Activated CD4-positive, alpha-beta memory T cell treated with anti-CD3 and anti-CD28 coated beads, Interleukin-2, amount 10 ng/mL, durations not matched to agents 7 days and 5 days (primary cell): ENCODE measurements at regions not wholly inside any gene's neighbourhood (a gene's known extent, or its start where the extent isn't known, plus 50 kb on each side); places are given as distances from the start of the nearest gene placed in this dataset.
A peak's percentile ranks its signal among the peaks of the same experiment; 100 is the strongest.

Source experiments
- CTCF ChIA-PET: fragments of 350-600 bp; sonication (Branson Sonifier 250); formaldehyde crosslinking; loops from one replicate; lab custom pipeline; 2021; ENCODE audit warnings: antibody characterized with exemption, inconsistent platforms; lab: Charles Lee
- POLR2A ChIA-PET: fragments of 350-600 bp; sonication (Branson Sonifier 250); formaldehyde crosslinking; loops from one replicate; lab custom pipeline; 2021; ENCODE audit warnings: antibody characterized with exemption; lab: Charles Lee
- DNase-seq: peaks from one replicate; pipeline ENCODE4 v3.0.0-alpha.2; 2020
- H3K27ac Mint-ChIP-seq: one replicate; pipeline ENCODE4 v1.8.0; 2021; ENCODE audit warnings: mild to moderate bottlenecking, mixed read lengths
- H3K27me3 Mint-ChIP-seq: one replicate; pipeline ENCODE4 v1.8.0; 2021; ENCODE audit warnings: mixed read lengths
- H3K36me3 Mint-ChIP-seq: one replicate; pipeline ENCODE4 v1.8.0; 2021; ENCODE audit warnings: low read depth, mixed read lengths
- H3K4me1 Mint-ChIP-seq: one replicate; pipeline ENCODE4 v1.8.0; 2021; ENCODE audit warnings: mixed read lengths
- H3K4me3 Mint-ChIP-seq: one replicate; pipeline ENCODE4 v1.8.0; 2021; ENCODE audit warnings: mild to moderate bottlenecking, mixed read lengths
- H3K9me3 Mint-ChIP-seq: one replicate; pipeline ENCODE4 v1.8.0; 2021; ENCODE audit warnings: mixed read lengths

DNA sequence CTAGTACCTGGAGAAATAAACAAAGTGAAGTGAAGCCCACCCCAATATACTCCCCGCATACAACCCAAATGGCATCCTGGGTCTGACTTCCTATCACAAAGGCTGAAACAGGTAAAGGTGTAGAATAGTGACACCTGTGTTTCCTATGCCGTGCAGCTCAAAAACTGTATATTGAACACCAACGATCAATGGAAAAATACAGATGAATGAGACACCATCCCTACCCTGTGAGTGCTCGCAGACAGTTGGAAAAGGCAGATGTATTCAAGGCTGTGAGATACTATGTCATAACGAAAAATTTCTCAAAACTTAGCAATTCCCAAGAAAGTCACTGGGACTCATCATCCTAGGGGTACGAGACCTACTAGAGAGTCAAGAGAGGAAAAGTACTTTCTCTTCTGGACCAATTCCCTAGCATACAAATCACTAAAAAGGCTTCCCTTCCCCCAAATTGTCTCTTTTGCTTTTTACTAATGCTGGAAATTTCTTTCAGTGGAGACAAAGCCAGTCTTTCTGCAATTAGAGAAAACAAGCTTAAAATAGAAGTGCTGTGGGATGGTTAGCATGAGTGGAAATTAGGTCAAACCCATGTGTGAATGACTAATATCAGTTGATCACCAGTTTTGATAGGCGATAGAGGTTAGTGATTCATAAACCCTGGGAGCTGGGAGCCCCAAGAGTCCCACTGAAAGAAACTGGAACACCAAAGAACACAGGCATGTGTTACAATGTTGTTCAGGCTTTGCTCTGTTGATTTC lies 249.7 kb downstream of the SPTSSA start:
- peak overlapping the region; percentile 62 for H3K27ac Mint-ChIP-seq
- H3K36me3 Mint-ChIP-seq = no peaks in the 10 kb centered on the region
- H3K4me1 Mint-ChIP-seq = peaks cover 30% of the 10 kb centered on the region
- peak overlapping the region; percentile 19 for H3K4me3 Mint-ChIP-seq
- ChIA-PET CTCF (interaction anchor here (1.2 to 1.3 kb wide), 2 partner anchors 10 to 13 kb away, joined by 3 to 4 read pairs; no protein-coding TSS in a partner anchor), POLR2A (interaction anchor here (1.0 to 2.3 kb wide), 4 partner anchors 9 to 152 kb away, joined by 3 to 12 read pairs (median 3); no protein-coding TSS in a partner anchor)
- peaks cover 35% of the 10 kb centered on the region for H3K27me3 Mint-ChIP-seq
- DNase-seq = no peak
- H3K9me3 Mint-ChIP-seq = no peaks in the 10 kb centered on the region

- Mint-ChIP-seq H3K27me3 (peaks cover 35% of the 10 kb centered on the region), H3K9me3 (no peaks in the 10 kb centered on the region), H3K4me1 (peaks cover 30% of the 10 kb centered on the region), H3K4me3 (no peak overlapping the region), H3K36me3 (no peaks in the 10 kb centered on the region), H3K27ac (peak overlapping the region; percentile 62)
- no peak for DNase-seq
- POLR2A ChIA-PET = interaction anchor here (2.3 kb wide), 1 partner anchor 10 kb away, joined by 12 read pairs; no protein-coding TSS in a partner anchor
- CTCF ChIA-PET = no interaction called here
These were observed 250.3 kb downstream of the SPTSSA start for GRCh38 chr14:34211732-34212131.

GRCh38 chr14:34208532-34208931 lies 253.5 kb downstream of the SPTSSA start:
- Mint-ChIP-seq H3K27ac (no peak overlapping the region), H3K4me1 (peaks cover 28% of the 10 kb centered on the region), H3K36me3 (no peaks in the 10 kb centered on the region), H3K4me3 (no peak overlapping the region), H3K27me3 (peaks cover 32% of the 10 kb centered on the region), H3K9me3 (peaks cover 3% of the 10 kb centered on the region)
- no peak for DNase-seq
- CTCF ChIA-PET = no interaction called here
- POLR2A ChIA-PET = no interaction called here

DNA sequence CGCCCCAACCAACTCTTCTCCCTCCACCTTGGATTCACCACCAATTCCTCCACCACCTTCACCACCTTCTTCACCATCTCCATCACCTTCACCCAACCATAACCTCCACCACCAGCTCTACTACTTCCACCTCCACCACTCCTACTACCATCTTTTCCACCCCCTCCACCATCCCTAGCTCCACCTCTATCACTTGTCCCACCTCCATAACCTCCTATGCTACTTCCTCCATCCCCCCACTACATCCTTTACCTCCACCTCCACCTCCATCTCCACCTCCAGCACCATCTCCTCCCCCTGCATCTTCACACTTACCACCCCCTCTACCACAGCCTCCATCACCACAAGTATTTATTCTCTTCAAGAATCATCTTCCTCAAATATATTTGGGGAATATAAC lies 254.9 kb upstream of the EGLN3 start:
- peaks cover 17% of the 10 kb centered on the region for H3K27me3 Mint-ChIP-seq
- DNase-seq = no peak
- peaks cover 13% of the 10 kb centered on the region for H3K4me1 Mint-ChIP-seq
- H3K9me3 Mint-ChIP-seq = peaks cover 3% of the 10 kb centered on the region
- no peak overlapping the region for H3K27ac Mint-ChIP-seq
- no peaks in the 10 kb centered on the region for H3K36me3 Mint-ChIP-seq
- ChIA-PET POLR2A (no interaction called here), CTCF (no interaction called here)
- no peak overlapping the region for H3K4me3 Mint-ChIP-seq

DNA sequence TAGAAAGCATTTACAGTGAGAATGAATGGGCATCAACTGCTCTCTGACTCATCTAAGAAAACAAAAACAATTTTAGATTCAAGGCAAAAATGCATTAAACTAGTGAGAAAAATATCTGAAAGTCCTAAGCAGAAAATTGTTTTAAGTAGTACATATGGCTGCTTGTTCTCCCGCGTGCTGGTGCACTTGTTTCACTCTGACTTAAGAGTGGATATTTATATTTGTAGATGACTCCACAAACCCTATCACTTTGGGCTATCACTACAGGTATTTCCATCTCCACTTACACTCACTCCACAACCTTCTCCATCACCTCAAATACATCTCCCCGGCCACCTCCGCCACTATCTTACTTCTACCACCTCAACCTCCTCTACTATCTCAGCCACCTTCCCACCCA lies 253.9 kb upstream of the EGLN3 start:
- Mint-ChIP-seq H3K9me3 (peaks cover 3% of the 10 kb centered on the region), H3K27ac (no peak overlapping the region), H3K36me3 (no peaks in the 10 kb centered on the region), H3K4me3 (no peak overlapping the region), H3K4me1 (peaks cover 17% of the 10 kb centered on the region), H3K27me3 (peaks cover 10% of the 10 kb centered on the region)
- CTCF ChIA-PET = no interaction called here
- DNase-seq = no peak
- POLR2A ChIA-PET = no interaction called here

GRCh38 chr14:34203251-34203722 lies 252.4 kb upstream of the EGLN3 start:
- DNase-seq = no peak
- Mint-ChIP-seq H3K4me3 (no peak overlapping the region), H3K27me3 (peaks cover 6% of the 10 kb centered on the region), H3K36me3 (no peaks in the 10 kb centered on the region), H3K9me3 (peaks cover 3% of the 10 kb centered on the region), H3K27ac (no peak overlapping the region), H3K4me1 (peaks cover 24% of the 10 kb centered on the region)
- ChIA-PET POLR2A (no interaction called here), CTCF (no interaction called here)

DNA sequence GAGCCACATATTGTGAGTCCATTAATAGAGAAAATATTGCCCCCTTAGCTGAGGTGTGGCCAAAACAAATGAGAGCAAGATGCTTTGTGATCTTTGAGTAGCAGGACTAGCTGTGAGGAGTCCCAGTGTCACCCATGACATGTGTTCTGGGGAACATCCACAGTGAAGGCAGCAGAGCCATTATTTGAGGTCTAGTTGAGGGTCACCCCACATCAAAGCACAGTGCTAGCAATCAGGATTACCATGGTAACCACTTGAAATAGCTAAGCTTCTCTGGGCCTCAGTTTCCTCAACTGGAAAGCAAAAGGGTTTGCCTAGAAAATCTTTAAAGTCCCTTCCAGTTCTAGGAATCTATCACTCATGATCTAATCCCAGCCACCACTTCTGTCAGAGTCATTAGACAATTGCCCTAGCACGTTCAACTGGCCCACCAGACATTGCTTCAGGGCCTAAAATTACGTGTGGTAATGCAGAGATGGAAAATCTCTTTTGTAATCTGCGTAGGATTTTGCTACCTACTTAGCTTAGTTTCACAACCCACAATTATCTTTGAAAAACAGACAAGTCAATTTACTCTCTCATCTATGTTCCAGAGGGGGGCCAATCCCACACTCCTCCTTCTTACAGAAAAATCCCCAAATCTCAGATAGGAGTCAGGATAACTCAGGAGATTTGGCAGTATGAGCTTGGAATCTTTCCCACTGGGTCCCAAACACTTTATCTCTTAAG lies 251.2 kb upstream of the EGLN3 start:
- Mint-ChIP-seq H3K36me3 (no peaks in the 10 kb centered on the region), H3K27ac (no peak overlapping the region), H3K9me3 (peaks cover 3% of the 10 kb centered on the region), H3K4me3 (no peak overlapping the region), H3K27me3 (peaks cover 5% of the 10 kb centered on the region), H3K4me1 (peaks cover 24% of the 10 kb centered on the region)
- no peak for DNase-seq
- CTCF ChIA-PET = no interaction called here
- POLR2A ChIA-PET = no interaction called here

DNA sequence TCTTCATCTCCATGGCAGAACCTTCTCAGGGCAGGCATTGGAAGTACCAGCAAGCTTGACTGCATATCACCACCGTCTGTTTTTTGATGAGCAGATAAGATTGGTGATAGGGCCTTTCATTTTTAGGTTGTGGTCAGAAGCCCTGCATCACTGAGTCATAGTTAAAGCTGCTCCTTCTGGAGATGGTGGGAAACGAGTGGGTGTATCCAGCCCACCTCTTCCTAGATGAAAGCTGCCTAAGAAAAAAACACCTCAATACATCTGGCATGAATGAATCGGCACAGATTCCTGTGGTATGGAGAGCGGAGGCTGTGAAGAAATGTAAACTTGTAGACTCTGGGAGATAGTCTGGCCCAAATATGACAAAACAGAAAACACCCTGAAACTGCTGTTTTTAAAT lies 248.7 kb upstream of the EGLN3 start:
- ChIA-PET CTCF (interaction anchor here (0.9 kb wide), 1 partner anchor 28 kb away, joined by 3 read pairs; no protein-coding TSS in a partner anchor), POLR2A (interaction anchor here (1.1 to 1.2 kb wide), 2 partner anchors 13 to 320 kb away, joined by 3 read pairs; no protein-coding TSS in a partner anchor)
- no peak for DNase-seq
- H3K4me3 Mint-ChIP-seq = no peak overlapping the region
- no peaks in the 10 kb centered on the region for H3K36me3 Mint-ChIP-seq
- H3K4me1 Mint-ChIP-seq = peaks cover 24% of the 10 kb centered on the region
- peaks cover 3% of the 10 kb centered on the region for H3K9me3 Mint-ChIP-seq
- H3K27me3 Mint-ChIP-seq = peaks cover 5% of the 10 kb centered on the region
- H3K27ac Mint-ChIP-seq = no peak overlapping the region

GRCh38 chr14:34198096-34198495 lies 247.2 kb upstream of the EGLN3 start:
- no peak for DNase-seq
- Mint-ChIP-seq H3K36me3 (no peaks in the 10 kb centered on the region), H3K27me3 (peaks cover 3% of the 10 kb centered on the region), H3K4me3 (no peak overlapping the region), H3K4me1 (peaks cover 15% of the 10 kb centered on the region), H3K9me3 (peaks cover 5% of the 10 kb centered on the region), H3K27ac (no peak overlapping the region)
- ChIA-PET POLR2A (no interaction called here), CTCF (no interaction called here)

GRCh38 chr14:34195964-34196363 lies 245.1 kb upstream of the EGLN3 start:
- Mint-ChIP-seq H3K27ac (no peak overlapping the region), H3K9me3 (peaks cover 5% of the 10 kb centered on the region), H3K4me3 (no peak overlapping the region), H3K36me3 (no peaks in the 10 kb centered on the region), H3K27me3 (peaks cover 3% of the 10 kb centered on the region), H3K4me1 (peaks cover 11% of the 10 kb centered on the region)
- POLR2A ChIA-PET = no interaction called here
- CTCF ChIA-PET = no interaction called here
- DNase-seq = no peak

DNA sequence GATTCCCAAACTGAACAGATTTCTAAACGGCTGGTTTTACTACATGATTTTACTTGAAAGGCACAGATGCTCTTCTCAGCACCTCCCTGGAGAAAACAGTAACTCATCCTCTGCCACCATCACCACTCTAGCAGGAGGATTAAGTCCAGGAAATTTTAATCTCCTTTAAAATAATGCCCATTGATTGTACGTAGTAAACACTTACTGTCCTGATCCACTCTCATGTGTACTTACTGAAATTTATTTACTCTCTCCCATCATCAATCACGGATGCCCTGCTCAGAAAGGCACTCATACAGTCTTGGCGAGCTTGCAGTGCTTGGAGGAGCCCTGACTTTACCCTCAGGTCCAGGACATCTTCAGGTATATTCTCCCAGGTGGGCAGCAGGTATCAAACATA lies 239.8 kb upstream of the EGLN3 start:
- Mint-ChIP-seq H3K27ac (no peak overlapping the region), H3K4me3 (no peak overlapping the region), H3K4me1 (no peaks in the 10 kb centered on the region), H3K27me3 (no peaks in the 10 kb centered on the region), H3K9me3 (peaks cover 5% of the 10 kb centered on the region), H3K36me3 (no peaks in the 10 kb centered on the region)
- ChIA-PET POLR2A (no interaction called here), CTCF (no interaction called here)
- no peak for DNase-seq

DNA sequence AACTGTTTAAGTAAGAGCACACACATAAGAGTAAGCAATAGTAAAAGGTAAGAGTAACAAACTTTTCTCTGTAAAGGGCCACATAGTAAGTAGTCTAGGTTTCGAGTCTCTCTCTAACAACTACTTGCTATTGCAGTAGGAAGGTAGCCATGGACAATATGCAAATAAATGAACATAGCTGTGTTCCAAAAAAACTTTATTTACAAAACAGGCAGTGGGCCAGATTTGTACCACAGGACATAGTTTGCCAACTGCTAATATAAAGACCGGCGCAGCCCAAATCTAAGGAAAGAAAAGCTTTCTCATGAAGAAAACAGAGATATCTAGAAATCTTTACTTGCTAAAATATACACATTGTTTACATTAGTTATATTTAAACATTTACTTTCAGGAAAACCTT lies 239.0 kb upstream of the EGLN3 start:
- no peaks in the 10 kb centered on the region for H3K36me3 Mint-ChIP-seq
- no peak for DNase-seq
- no peak overlapping the region for H3K4me3 Mint-ChIP-seq
- H3K4me1 Mint-ChIP-seq = no peaks in the 10 kb centered on the region
- H3K9me3 Mint-ChIP-seq = peaks cover 5% of the 10 kb centered on the region
- ChIA-PET CTCF (interaction anchor here (0.5 kb wide), 1 partner anchor 136 kb away, joined by 3 read pairs; no protein-coding TSS in a partner anchor), POLR2A (no interaction called here)
- H3K27me3 Mint-ChIP-seq = no peaks in the 10 kb centered on the region
- no peak overlapping the region for H3K27ac Mint-ChIP-seq

DNA sequence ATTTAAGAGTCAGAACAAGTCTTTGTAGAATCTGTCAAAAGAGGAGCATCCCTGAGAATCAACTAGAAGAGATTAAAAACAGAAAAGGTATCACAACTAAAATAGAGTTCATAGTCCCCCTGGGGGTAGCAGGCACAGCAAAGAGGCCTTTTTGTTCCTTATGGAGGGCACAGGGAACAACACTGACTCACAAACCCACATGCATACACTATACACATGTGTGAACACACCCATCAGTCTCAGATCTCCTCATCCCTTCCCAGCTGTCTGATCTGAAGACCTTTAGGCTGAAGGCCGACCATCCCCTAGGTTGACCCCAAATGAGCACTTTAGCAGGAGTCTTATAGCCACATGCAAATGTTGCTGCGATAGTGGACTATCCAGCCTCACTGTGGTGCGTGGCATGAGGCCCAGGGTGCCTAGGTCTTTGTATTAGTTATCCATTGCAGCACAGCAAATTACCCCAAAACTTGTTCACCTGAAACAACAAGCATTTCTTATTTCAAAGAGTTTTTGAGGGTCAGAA lies 236.7 kb upstream of the EGLN3 start:
- Mint-ChIP-seq H3K9me3 (no peaks in the 10 kb centered on the region), H3K27ac (no peak overlapping the region), H3K36me3 (no peaks in the 10 kb centered on the region), H3K27me3 (no peaks in the 10 kb centered on the region), H3K4me3 (no peak overlapping the region), H3K4me1 (no peaks in the 10 kb centered on the region)
- ChIA-PET CTCF (no interaction called here), POLR2A (no interaction called here)
- DNase-seq = no peak
